ENCODE measurements at regions not wholly inside any gene's neighbourhood (a gene's known extent, or its start where the extent isn't known, plus 50 kb on each side); places are given as distances from the start of the nearest gene placed in this dataset.

DNA sequence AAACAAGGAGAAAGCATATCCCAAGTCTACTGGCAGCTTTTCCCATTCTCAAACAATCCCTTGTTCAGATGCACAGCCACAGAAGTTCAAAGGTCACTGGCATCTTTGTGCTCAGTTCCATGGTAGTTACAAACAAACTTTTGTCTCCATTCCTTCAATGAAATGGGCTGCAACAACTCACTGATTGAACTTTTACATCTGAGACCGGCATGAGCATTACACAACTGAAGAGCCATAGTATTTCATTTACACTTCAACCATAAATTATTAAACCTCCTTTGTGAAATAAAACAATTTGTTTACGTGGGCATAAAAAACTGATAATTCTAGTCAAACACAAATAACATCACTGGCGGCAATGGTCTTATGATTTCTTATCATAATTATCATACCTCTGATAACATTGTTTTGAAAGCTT is 67.8 kb upstream of the ARHGAP32 start (continued):
- TF ChIP-seq, protein P1, sequence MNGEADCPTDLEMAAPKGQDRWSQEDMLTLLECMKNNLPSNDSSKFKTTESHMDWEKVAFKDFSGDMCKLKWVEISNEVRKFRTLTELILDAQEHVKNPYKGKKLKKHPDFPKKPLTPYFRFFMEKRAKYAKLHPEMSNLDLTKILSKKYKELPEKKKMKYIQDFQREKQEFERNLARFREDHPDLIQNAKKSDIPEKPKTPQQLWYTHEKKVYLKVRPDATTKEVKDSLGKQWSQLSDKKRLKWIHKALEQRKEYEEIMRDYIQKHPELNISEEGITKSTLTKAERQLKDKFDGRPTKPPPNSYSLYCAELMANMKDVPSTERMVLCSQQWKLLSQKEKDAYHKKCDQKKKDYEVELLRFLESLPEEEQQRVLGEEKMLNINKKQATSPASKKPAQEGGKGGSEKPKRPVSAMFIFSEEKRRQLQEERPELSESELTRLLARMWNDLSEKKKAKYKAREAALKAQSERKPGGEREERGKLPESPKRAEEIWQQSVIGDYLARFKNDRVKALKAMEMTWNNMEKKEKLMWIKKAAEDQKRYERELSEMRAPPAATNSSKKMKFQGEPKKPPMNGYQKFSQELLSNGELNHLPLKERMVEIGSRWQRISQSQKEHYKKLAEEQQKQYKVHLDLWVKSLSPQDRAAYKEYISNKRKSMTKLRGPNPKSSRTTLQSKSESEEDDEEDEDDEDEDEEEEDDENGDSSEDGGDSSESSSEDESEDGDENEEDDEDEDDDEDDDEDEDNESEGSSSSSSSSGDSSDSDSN (CRISPR knock-in tag; IDR thresholded peaks at IDR 0.05) = no peak
- TF ChIP-seq ARHGAP35 (CRISPR knock-in tag; IDR thresholded peaks at IDR 0.05; ENCODE audit: borderline replicate concordance) = no peak
- peak; percentile 71 for TF ChIP-seq TEAD3 (CRISPR knock-in tag; optimal IDR thresholded peaks at IDR 0.05; ENCODE audit: borderline replicate concordance)
- TF ChIP-seq, protein P2, sequence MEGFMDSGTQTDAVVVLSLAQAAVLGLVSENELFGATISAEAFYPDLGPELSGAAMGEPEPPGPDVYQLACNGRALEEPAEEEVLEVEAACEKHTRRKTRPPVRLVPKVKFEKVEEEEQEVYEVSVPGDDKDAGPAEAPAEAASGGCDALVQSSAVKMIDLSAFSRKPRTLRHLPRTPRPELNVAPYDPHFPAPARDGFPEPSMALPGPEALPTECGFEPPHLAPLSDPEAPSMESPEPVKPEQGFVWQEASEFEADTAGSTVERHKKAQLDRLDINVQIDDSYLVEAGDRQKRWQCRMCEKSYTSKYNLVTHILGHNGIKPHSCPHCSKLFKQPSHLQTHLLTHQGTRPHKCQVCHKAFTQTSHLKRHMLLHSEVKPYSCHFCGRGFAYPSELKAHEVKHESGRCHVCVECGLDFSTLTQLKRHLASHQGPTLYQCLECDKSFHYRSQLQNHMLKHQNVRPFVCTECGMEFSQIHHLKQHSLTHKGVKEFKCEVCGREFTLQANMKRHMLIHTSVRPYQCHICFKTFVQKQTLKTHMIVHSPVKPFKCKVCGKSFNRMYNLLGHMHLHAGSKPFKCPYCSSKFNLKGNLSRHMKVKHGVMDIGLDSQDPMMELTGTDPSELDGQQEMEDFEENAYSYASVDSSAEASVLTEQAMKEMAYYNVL (CRISPR knock-in tag; IDR thresholded peaks at IDR 0.05; ENCODE audit: borderline replicate concordance) = peak; percentile 93
- no peak for TF ChIP-seq ZBTB38 (CRISPR knock-in tag; IDR thresholded peaks at IDR 0.05)
- TF ChIP-seq ZNF441 (CRISPR knock-in tag; IDR thresholded peaks at IDR 0.05; ENCODE audit: borderline replicate concordance) = no peak
- no peak for TF ChIP-seq ZNF564 (CRISPR knock-in tag; IDR thresholded peaks at IDR 0.05)
- no peak for TF ChIP-seq ZNF720 (CRISPR knock-in tag; IDR thresholded peaks at IDR 0.05)
- TF ChIP-seq TBL1XR1 (IDR thresholded peaks at IDR 0.05; ENCODE audit: borderline replicate concordance, low read length, partially characterized antibody) = no peak
- TF ChIP-seq ZNF652 (CRISPR knock-in tag; IDR thresholded peaks at IDR 0.05; ENCODE audit: borderline replicate concordance, low read depth) = peak; percentile 8; the same call in 1 of the 2 replicates
- no peak for TF ChIP-seq SUZ12 (IDR thresholded peaks at IDR 0.05; ENCODE audit: low read depth, low read length)
- no peak for TF ChIP-seq ESRRA (CRISPR knock-in tag; IDR thresholded peaks at IDR 0.05; ENCODE audit: low read depth)
- no peak for TF ChIP-seq ZC3H4 (CRISPR knock-in tag; IDR thresholded peaks at IDR 0.05; ENCODE audit: borderline replicate concordance)
- TF ChIP-seq, protein P3, sequence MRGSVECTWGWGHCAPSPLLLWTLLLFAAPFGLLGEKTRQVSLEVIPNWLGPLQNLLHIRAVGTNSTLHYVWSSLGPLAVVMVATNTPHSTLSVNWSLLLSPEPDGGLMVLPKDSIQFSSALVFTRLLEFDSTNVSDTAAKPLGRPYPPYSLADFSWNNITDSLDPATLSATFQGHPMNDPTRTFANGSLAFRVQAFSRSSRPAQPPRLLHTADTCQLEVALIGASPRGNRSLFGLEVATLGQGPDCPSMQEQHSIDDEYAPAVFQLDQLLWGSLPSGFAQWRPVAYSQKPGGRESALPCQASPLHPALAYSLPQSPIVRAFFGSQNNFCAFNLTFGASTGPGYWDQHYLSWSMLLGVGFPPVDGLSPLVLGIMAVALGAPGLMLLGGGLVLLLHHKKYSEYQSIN (CRISPR knock-in tag; IDR thresholded peaks at IDR 0.05; ENCODE audit: borderline replicate concordance) = no peak
- TF ChIP-seq ZNF33A (CRISPR knock-in tag; IDR thresholded peaks at IDR 0.05; ENCODE audit: borderline replicate concordance) = no peak
- no peak for TF ChIP-seq KLF6 (CRISPR knock-in tag; IDR thresholded peaks at IDR 0.05)
- TF ChIP-seq, protein P4, sequence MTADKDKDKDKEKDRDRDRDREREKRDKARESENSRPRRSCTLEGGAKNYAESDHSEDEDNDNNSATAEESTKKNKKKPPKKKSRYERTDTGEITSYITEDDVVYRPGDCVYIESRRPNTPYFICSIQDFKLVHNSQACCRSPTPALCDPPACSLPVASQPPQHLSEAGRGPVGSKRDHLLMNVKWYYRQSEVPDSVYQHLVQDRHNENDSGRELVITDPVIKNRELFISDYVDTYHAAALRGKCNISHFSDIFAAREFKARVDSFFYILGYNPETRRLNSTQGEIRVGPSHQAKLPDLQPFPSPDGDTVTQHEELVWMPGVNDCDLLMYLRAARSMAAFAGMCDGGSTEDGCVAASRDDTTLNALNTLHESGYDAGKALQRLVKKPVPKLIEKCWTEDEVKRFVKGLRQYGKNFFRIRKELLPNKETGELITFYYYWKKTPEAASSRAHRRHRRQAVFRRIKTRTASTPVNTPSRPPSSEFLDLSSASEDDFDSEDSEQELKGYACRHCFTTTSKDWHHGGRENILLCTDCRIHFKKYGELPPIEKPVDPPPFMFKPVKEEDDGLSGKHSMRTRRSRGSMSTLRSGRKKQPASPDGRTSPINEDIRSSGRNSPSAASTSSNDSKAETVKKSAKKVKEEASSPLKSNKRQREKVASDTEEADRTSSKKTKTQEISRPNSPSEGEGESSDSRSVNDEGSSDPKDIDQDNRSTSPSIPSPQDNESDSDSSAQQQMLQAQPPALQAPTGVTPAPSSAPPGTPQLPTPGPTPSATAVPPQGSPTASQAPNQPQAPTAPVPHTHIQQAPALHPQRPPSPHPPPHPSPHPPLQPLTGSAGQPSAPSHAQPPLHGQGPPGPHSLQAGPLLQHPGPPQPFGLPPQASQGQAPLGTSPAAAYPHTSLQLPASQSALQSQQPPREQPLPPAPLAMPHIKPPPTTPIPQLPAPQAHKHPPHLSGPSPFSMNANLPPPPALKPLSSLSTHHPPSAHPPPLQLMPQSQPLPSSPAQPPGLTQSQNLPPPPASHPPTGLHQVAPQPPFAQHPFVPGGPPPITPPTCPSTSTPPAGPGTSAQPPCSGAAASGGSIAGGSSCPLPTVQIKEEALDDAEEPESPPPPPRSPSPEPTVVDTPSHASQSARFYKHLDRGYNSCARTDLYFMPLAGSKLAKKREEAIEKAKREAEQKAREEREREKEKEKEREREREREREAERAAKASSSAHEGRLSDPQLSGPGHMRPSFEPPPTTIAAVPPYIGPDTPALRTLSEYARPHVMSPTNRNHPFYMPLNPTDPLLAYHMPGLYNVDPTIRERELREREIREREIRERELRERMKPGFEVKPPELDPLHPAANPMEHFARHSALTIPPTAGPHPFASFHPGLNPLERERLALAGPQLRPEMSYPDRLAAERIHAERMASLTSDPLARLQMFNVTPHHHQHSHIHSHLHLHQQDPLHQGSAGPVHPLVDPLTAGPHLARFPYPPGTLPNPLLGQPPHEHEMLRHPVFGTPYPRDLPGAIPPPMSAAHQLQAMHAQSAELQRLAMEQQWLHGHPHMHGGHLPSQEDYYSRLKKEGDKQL (CRISPR knock-in tag; IDR thresholded peaks at IDR 0.05; ENCODE audit: low read depth) = no peak
- no peak for TF ChIP-seq ZNF263 (CRISPR knock-in tag; IDR thresholded peaks at IDR 0.05)
- TF ChIP-seq ZNF343 (CRISPR knock-in tag; IDR thresholded peaks at IDR 0.05) = no peak
- no peak for TF ChIP-seq GTF3A (CRISPR knock-in tag; conservative IDR thresholded peaks at IDR 0.05)
- TF ChIP-seq HOXA5 (CRISPR knock-in tag; IDR thresholded peaks at IDR 0.05) = no peak
- TF ChIP-seq ZNF30 (CRISPR knock-in tag; IDR thresholded peaks at IDR 0.05) = no peak

Data from HepG2 (cell line).